MG63 (cell line): ENCODE measurements at regions not wholly inside any gene's neighbourhood (a gene's known extent, or its start where the extent isn't known, plus 50 kb on each side); places are given as distances from the start of the nearest gene placed in this dataset.
"Not testable (repeated sequence)": the region's sequence is repeated elsewhere in the genome, so short reads cannot be mapped to it uniquely, and the experiment has no call there.

Experiments used
- DNase-seq: peaks from one replicate; pipeline ENCODE4 v3.0.0-alpha.2; 2020
- H3K27me3 ChIP-seq: fragments of 250-450 bp; sonication (Bioruptor Pico); 2 replicates; pipeline ENCODE4 v1.5.1; 2020; ENCODE audit warnings: mild to moderate bottlenecking, moderate library complexity
- H3K36me3 ChIP-seq: fragments of 250-450 bp; sonication (Bioruptor Pico); 2 replicates; pipeline ENCODE4 v1.5.1; 2020; ENCODE audit warnings: mild to moderate bottlenecking, moderate library complexity
- H3K4me3 ChIP-seq: fragments of 250-450 bp; sonication (Bioruptor Pico); 2 replicates; pipeline ENCODE4 v1.5.1; 2020; ENCODE audit warnings: mild to moderate bottlenecking, moderate library complexity
- H3K9me3 ChIP-seq: fragments of 250-450 bp; sonication (Bioruptor Pico); 2 replicates; pipeline ENCODE4 v1.5.1; 2020; ENCODE audit warnings: mild to moderate bottlenecking, moderate library complexity

DNA sequence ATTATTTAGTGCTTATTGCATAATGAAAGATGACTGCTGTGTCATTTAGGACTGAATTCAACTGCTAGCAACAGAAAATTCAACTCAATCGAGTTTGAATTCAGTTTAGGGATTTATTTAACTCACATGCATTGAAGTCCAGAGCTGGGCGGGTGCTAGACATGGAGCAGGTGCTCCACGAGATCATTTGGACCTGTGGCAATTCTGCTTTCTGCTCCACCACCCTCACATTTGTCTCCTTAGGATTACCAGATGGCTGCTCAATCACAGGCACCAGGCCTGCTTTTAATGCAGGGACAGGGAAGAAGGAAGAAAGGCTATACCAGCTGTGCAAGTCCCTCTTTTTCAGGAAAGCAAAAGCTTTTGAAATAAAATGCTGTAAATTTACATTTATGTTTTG lies 572.9 kb upstream of the SLC8A1 start:
- Histone ChIP-seq H3K36me3 (no peaks in the 10 kb centered on the region), H3K27me3 (no peaks in the 10 kb centered on the region), H3K9me3 (no peaks in the 10 kb centered on the region), H3K4me3 (no peak overlapping the region)
- DNase-seq: no peak

- no peaks in the 10 kb centered on the region for H3K27me3 ChIP-seq
- no peaks in the 10 kb centered on the region for H3K9me3 ChIP-seq
- H3K4me3 ChIP-seq: no peak overlapping the region
- H3K36me3 ChIP-seq: no peaks in the 10 kb centered on the region
- no peak for DNase-seq
Observed at GRCh38 chr2:41026613-41027012, 574.7 kb upstream of the SLC8A1 start.

DNA sequence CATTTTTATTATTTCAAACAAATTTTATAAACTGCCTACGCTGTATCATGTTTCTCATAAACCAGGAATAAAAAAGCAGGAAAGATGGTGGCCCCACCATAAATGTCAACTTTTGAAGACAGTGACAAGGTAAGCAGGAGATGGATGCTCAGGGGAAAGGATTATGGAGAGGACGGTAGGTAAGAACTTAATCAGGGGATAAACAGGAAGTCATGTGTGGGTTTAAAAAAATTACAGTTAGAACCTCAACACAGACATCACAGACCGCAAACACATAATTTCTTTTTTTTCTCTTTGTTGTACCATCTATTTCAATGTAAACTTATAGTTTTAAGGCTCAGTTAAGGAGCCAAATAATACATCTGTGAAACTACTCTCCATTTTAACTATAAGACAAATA lies 575.2 kb upstream of the SLC8A1 start:
- Histone ChIP-seq H3K9me3 (no peaks in the 10 kb centered on the region), H3K4me3 (no peak overlapping the region), H3K27me3 (no peaks in the 10 kb centered on the region), H3K36me3 (no peaks in the 10 kb centered on the region)
- no peak for DNase-seq

DNA sequence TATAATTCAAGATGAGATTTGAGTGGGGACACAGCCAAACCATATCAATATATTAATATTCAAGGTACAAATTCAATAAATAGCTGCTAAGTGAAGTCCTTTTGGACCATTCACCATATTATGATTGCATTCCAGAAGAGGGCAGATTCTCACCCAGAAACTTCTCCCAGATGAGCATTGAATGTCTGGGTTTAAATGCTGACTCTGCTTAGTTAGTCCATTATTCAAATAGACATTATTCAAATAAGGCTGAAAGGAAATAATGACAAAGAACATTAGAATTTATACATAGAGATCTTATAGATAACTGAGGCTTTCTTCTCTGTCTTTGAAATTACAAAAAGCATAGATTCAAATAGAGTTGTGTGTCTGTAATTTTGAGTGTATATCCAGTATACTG lies 579.4 kb upstream of the SLC8A1 start:
- no peak overlapping the region for H3K4me3 ChIP-seq
- H3K27me3 ChIP-seq: no peaks in the 10 kb centered on the region
- H3K36me3 ChIP-seq: no peaks in the 10 kb centered on the region
- DNase-seq: no peak
- H3K9me3 ChIP-seq: no peaks in the 10 kb centered on the region

DNA sequence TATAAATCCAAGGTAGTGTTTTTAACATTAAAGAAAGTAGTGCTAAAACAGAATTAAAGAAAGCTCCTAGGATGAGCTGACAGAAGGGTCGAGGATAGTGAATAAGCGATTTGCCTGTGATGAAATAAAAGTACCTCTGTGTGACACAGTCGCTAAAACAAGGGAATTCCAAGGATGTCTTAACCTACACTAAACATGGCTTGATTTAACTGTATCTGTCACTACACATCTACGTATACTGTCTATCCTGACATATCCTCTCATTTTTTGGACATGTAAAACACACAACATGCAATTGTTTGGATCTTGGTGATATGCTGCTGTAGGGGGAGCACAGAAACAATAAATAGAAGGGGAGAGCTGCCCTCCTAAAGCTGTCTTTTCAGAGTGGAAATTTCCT lies 580.8 kb upstream of the SLC8A1 start:
- no peak for DNase-seq
- Histone ChIP-seq H3K4me3 (no peak overlapping the region), H3K36me3 (no peaks in the 10 kb centered on the region)

GRCh38 chr2:41033127-41033526 lies 581.2 kb upstream of the SLC8A1 start:
- Histone ChIP-seq H3K36me3 (no peaks in the 10 kb centered on the region), H3K9me3 (no peaks in the 10 kb centered on the region), H3K4me3 (no peak overlapping the region), H3K27me3 (no peaks in the 10 kb centered on the region)
- DNase-seq: no peak

More for the DNA sequence above, 580.8 kb upstream of the SLC8A1 start:
- Histone ChIP-seq H3K9me3 (no peaks in the 10 kb centered on the region), H3K27me3 (no peaks in the 10 kb centered on the region)

DNA sequence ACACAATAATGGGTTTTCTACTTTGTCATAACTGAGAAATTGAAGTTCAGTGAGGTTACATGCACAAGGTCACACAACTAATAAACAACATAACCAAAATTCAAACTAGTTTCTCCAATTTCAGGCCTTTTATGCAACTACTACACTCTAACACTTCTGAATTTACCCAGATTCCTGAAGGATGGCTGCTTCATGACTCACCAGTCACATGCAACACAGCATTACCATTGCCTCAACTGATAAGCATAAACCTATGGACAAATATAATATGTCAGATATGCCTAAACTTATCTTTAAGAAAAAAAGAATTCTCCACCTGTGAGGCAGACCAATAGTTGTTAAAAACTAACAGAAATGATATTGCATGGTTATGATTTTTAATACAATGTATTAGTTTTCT lies 586.5 kb upstream of the SLC8A1 start:
- DNase-seq: no peak
- Histone ChIP-seq H3K4me3 (no peak overlapping the region), H3K9me3 (no peaks in the 10 kb centered on the region), H3K27me3 (no peaks in the 10 kb centered on the region), H3K36me3 (no peaks in the 10 kb centered on the region)

- H3K4me3 ChIP-seq, H3K27me3 ChIP-seq, H3K36me3 ChIP-seq, DNase-seq, H3K9me3 ChIP-seq: not testable (repeated sequence)
Observed at GRCh38 chr2:41039750-41040149, 587.9 kb upstream of the SLC8A1 start.

DNA sequence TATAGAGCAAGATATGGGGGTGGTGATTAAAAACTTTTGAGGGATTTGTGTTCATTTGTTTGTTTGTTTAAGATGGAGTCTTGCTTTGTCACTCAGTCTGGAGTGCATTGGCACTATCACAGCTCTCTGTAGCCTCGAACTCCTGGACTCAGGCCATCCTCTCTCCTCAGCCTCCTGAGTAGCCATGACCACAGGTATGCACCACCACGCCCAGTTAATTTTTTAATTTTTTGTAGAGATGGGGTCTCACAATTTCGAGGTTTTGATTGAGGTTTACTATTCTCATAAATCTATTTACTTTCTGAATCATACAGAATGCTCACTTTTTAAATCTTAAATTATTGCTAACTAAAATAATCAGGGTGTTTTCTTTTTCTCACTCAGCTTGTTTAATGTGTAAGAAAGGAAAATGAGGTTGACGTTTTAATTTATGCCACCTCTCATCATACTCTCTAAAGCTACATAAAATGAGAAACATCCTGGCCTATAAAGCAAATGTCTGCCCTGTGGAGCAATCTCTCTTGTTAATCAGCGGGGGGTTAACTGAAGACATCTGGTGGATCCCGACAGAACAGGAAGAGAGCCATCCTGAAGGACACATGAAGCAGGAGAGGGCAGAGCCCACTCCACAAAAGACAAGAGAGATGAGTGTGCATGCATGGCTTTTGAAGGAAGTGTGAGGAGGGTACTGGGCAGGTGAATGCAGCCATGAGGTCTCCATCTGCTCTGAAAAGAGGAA lies 589.1 kb upstream of the SLC8A1 start:
- no peaks in the 10 kb centered on the region for H3K9me3 ChIP-seq
- H3K27me3 ChIP-seq: no peaks in the 10 kb centered on the region
- DNase-seq: no peak
- no peaks in the 10 kb centered on the region for H3K36me3 ChIP-seq
- H3K4me3 ChIP-seq: no peak overlapping the region

DNA sequence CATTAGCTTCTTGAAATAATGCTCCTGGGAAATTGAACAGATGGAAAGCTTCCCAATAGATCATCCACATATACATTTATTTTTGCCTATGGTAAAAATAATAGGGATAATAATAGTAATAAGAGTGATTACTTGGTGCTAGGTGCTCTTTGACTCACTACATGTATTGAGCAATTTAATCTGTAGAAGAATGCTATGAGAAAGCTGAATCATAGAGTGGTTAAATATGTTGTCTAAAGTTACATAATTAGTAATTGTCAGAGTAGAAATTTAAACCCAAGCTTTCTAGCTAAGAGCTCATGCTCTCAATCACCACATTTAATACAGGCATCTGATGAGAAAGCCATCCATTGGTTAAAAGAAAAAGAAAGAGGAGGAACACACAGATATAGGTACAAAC lies 590.5 kb upstream of the SLC8A1 start:
- Histone ChIP-seq H3K36me3 (no peaks in the 10 kb centered on the region), H3K9me3 (no peaks in the 10 kb centered on the region), H3K27me3 (no peaks in the 10 kb centered on the region), H3K4me3 (no peak overlapping the region)
- DNase-seq: no peak

DNA sequence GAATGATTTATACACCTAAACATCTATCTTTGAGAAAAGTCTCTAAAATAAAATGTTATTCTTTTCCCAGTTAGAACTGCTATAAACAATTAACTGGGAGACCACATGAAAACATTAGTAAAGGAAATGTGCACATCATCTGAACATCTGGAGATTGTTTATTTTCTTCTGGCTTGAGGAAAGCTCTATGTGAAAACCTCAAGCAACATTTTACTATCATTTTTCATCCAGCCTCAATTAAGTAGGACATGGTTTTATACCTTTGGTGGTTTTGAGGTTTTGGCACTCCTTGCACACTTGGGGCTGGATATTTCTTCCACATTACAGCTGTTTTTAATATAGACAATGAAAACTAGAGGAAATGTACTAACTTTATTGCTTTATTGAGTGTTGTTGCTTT lies 609.5 kb upstream of the SLC8A1 start:
- no peak for DNase-seq

DNA sequence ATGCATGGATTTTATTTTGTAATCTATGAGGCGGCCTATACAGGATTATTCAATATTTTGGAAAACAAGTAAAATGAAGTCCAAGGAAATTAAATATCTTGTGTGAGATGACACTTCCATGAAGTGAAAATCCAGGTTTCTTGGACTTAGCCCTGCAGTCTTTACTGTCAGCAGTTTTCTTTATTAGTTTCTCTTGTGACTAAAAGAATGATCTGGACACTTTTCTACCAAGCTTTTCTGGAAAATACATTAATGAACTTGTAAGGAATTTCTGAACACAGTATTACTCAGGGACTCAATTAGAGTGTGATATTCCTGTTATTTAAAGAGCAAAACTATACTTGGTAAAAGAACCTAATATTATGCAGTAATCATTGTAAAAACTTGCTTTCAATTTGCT lies 610.4 kb upstream of the SLC8A1 start:
- Histone ChIP-seq H3K9me3 (no peaks in the 10 kb centered on the region), H3K36me3 (no peaks in the 10 kb centered on the region), H3K27me3 (no peaks in the 10 kb centered on the region), H3K4me3 (no peak overlapping the region)
- DNase-seq: no peak

More for the DNA sequence above, 609.5 kb upstream of the SLC8A1 start:
- H3K4me3 ChIP-seq: no peak overlapping the region
- H3K27me3 ChIP-seq: no peaks in the 10 kb centered on the region
- no peaks in the 10 kb centered on the region for H3K36me3 ChIP-seq
- no peaks in the 10 kb centered on the region for H3K9me3 ChIP-seq

GRCh38 chr2:41066168-41066567 lies 614.3 kb upstream of the SLC8A1 start:
- Histone ChIP-seq H3K36me3 (no peaks in the 10 kb centered on the region), H3K27me3 (no peaks in the 10 kb centered on the region), H3K9me3 (no peaks in the 10 kb centered on the region), H3K4me3 (no peak overlapping the region)
- DNase-seq: no peak

GRCh38 chr2:41068740-41069139 lies 616.9 kb upstream of the SLC8A1 start:
- no peaks in the 10 kb centered on the region for H3K27me3 ChIP-seq
- H3K4me3 ChIP-seq: no peak overlapping the region
- DNase-seq: no peak
- no peaks in the 10 kb centered on the region for H3K9me3 ChIP-seq
- H3K36me3 ChIP-seq: no peaks in the 10 kb centered on the region

- no peaks in the 10 kb centered on the region for H3K9me3 ChIP-seq
- no peaks in the 10 kb centered on the region for H3K36me3 ChIP-seq
- no peak for DNase-seq
- H3K27me3 ChIP-seq: no peaks in the 10 kb centered on the region
- H3K4me3 ChIP-seq: no peak overlapping the region
Observed at GRCh38 chr2:41078341-41078740, 626.5 kb upstream of the SLC8A1 start.

DNA sequence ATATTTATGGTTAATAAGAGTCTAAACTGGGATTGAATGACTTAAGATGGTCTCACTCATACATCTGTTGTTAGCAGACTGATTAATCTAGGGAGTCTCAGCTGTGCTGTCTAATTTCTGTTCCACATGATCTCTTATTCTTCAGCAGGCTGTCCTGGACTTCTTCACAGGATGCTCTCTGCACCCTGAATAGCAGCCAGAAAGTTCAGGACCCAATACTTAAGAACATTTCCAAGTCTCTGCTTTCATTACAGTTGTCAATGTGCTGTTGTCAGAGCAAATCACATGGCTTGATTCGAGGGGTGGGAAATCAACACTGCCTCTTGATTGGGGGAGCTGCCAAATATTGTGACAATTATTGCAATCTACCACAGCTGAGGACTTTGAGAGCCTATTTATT lies 627.1 kb upstream of the SLC8A1 start:
- Histone ChIP-seq H3K27me3 (no peaks in the 10 kb centered on the region), H3K9me3 (no peaks in the 10 kb centered on the region), H3K36me3 (no peaks in the 10 kb centered on the region), H3K4me3 (no peak overlapping the region)
- DNase-seq: no peak

GRCh38 chr2:41084321-41084720 lies 632.4 kb upstream of the SLC8A1 start:
- no peaks in the 10 kb centered on the region for H3K9me3 ChIP-seq
- no peaks in the 10 kb centered on the region for H3K27me3 ChIP-seq
- no peak overlapping the region for H3K4me3 ChIP-seq
- DNase-seq: no peak
- no peaks in the 10 kb centered on the region for H3K36me3 ChIP-seq

DNA sequence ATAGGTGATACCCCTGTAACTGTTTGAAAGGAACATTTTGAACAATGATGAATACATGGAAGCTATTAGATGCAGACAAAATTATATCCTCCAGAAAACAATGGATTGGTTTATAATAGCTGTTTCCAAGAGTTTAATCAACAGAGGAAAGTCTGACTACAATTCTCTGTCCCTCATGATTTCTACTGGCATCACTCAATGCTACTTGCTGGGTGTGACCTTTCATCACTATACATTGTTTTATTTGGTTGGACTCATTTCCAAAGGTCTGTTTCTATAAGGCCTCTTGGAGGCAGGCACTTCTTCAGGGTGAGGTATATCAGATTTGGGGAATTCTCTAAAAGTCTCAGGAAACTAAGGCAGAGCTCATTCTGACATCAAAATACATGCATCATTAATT lies 636.1 kb upstream of the SLC8A1 start:
- no peak for DNase-seq
- Histone ChIP-seq H3K36me3 (no peaks in the 10 kb centered on the region), H3K27me3 (no peaks in the 10 kb centered on the region), H3K9me3 (no peaks in the 10 kb centered on the region), H3K4me3 (no peak overlapping the region)

- Histone ChIP-seq H3K9me3 (no peaks in the 10 kb centered on the region), H3K36me3 (no peaks in the 10 kb centered on the region), H3K27me3 (no peaks in the 10 kb centered on the region), H3K4me3 (no peak overlapping the region)
- DNase-seq: no peak
Observed at GRCh38 chr2:41101281-41101680, 649.4 kb upstream of the SLC8A1 start.
